HG02588 (cell line): ENCODE measurements at regions not wholly inside any gene's neighbourhood (a gene's known extent, or its start where the extent isn't known, plus 50 kb on each side); places are given as distances from the start of the nearest gene placed in this dataset.

Source experiments
- ATAC-seq: cut with Tn5 transposase; IDR thresholded peaks from one replicate; pipeline ENCODE4 v1.9.1; 2021; ENCODE audit warnings: mild to moderate bottlenecking, moderate library complexity; ENCODE audit not compliant: unreplicated experiment

DNA sequence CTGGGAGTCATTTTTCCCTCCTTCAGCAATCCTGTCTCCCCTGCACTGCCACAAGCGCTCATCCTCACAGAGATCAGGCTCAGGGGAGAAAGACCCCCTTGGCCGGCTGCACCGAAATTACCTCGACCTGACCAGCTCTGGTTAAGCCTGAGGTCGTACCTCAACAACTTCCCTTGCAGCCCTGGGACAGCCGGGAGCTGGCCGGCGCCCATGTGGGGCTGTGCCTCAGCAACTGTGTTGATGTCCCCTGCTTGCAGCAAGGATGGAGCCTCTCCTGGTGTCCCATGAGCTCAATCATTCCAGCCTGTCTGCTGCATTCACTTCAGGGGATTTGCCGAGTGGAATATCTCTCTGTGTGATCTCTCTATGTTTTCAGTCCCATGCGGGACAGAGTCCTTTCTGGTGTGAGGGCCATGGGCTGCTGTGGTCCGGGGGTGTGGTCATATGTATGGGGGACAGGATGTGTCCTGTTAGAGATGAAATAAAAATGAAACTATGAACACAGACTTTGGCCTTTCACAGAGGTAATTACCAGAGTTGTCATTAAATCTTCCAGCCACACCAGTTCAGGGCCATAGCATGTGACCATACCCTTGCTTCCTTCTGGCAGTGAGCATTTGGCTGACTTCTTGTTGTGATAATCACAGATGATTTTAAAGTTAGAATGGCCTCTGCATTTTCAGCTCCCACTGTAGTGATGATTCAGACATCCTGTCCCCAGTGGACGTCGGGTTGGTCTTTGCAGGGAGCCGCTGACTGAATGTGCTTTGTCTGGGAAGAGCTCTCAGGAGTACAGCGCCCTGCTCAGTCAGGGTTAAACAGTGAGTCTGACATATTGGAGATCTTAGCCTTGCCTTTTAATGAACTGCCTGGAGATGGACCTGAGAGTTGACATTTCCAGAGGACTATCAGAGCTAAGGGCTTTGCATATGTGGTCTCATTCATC, 405.9 kb downstream of the AACS start:
- peak; percentile 43 for ATAC-seq

DNA sequence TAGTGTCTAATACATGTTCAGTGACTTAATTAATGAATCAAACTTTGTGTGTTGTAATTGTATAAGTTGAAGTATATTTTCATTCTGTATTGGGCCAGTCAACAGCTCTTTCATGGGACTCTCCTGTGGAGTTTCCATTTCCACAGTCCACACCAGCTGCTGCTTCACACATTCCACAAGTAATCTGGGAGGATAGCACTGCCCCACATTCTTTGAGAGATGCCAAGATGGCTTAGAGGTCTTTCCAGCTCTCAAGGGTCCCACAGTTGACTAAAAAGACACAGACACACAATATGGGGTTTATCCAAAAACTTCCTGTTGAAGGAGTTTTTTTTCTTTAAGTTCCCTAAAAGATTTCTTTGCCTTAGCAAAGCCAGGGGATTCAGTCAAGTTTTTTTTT, 408.3 kb downstream of the AACS start:
- ATAC-seq = no peak

DNA sequence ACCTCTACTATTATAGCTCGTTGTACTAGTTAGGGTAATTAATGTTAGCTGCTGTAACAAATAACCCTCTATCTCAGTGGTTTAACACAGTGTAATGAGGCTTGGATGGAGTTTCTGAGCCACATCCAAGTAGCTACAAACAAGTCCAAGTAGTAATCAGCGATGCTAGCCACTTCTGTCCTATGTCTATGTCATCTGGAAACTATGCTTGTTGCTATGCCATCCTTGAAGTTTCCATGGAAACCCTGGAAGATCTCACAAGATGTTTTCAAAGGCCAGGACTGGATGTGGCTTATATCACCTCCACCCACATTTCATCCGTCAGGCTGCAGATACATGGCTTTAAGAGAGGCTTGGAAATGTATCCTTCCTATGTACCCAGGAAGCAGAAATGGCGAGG, 422.1 kb downstream of the AACS start:
- ATAC-seq = no peak

DNA sequence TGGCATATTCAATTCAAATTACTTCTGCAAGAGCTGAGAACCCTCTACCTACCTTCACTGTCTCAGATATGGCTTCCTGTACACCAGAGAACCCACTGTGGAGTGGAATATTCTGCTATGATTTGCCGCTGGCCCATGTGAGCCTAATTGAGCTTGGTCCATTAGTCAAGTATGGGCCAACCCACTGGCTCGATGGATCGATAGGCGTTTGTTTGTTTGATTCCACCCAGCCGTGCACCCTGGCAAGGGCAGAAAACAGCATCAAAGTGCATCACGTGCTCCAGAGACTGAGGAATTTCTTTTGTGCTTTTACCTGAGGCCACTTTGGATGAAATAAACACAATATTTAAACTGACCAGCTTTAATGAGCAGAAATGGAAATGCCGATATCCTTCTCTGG, 426.3 kb downstream of the AACS start:
- ATAC-seq = no peak

DNA sequence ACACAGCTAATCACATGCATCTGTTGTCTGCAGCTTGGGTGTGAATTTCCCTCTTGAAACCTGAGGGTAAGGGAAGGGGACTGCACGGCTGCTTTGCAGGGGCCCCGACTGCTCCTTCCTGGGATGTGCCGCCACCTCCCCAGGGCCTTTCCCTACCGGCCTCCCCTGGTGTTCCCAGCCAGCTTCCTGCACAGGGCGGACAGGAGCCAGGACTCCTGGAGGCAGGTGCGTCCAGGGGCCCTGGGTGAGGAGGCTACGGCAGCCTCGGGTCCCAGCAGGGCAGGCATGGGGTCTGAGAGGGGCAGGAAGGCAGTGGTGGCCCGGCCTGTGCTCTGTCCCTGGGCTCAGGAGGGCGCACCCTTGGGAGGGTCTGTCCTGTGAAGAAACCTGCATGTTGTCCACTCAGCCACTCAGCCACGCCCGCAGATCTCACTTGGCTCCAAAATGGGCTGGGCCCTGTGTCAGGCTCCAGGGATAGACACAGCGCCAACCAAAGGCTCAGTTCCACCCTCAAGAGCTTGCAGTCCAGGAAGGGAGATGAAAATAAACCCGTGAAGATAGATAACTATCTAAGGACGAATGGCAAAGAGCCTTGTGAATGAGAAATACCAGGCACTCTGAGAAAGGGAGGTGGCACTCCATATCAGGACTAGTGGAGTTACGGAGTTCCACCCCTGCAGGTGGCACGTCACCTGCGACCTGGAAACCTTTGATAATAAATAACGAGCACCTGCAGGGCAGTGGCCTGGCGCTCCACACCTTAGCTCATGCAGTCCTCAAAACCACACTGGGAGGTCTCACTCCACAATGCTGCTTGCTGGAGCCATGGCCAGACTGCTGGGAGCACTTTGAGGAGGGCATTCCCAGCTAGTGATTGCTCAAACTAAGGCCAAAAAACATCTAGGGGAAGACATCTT, 427.4 kb downstream of the AACS start:
- ATAC-seq = no peak

DNA sequence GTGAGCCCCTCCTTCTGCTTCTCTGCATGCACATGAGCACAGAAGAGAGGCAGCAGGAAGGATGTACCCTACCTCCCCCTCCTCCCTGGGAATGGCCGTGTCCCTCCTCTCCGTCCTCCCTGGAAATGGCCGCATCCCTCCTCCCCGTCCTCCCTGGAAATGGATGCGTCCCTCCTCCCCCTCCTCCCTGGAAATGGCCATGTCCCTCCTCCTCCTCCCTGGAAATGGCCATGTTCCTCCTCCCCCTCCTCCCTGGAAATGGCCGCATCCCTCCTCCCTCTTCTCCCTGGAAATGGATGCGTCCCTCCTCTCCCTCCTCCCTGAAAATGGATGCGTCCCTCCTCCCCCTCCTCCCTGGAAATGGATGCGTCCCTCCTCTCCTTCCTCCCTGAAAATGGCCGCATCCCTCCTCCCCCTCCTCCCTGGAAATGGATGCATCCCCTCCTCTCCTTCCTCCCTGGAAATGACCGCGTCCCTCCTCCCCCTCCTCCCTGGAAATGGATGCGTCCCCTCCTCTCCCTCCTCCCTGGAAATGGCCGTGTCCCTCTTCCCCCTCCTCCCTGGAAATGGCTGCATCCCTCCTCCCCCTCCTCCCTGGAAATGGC, 428.6 kb downstream of the AACS start:
- ATAC-seq = no peak

DNA sequence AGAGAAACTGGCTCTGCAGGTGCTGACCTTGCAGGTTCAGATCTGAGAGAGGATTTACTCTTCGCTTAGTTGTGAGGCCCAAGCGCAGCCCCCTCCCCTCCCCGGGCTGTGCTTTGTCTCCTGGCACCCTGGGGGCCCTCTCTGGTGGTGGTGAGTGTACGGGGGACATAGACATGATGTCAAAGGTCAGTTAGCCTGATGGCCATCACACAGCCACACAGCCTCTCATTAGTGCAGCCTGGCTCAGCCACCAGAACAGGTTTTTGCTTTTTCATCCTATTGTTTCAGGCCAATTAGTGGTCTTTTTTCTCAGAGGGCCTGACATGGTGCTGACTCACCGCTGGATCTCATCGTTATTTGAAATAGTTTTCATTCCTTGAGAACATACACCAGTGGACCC, 437.9 kb downstream of the AACS start:
- ATAC-seq = no peak

DNA sequence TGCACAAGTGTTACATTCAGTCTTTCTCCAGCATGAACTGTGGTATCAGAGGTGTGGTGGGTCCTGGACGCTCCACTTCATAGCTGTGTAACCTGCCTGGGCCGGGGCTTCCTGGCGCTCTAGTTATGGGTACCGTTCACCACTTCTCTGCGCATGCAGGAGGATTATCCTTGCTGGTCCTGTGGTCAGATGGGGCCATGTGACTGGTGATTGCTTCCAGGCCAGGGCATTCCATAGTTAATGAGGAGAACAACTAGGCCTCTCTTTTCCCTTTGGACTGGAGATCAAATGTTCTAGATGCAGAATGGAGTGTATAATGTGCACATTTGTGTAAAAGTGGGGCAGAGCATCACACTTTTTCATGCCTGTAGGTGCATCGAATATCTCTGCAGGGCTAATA, 444.0 kb downstream of the AACS start:
- no peak for ATAC-seq

DNA sequence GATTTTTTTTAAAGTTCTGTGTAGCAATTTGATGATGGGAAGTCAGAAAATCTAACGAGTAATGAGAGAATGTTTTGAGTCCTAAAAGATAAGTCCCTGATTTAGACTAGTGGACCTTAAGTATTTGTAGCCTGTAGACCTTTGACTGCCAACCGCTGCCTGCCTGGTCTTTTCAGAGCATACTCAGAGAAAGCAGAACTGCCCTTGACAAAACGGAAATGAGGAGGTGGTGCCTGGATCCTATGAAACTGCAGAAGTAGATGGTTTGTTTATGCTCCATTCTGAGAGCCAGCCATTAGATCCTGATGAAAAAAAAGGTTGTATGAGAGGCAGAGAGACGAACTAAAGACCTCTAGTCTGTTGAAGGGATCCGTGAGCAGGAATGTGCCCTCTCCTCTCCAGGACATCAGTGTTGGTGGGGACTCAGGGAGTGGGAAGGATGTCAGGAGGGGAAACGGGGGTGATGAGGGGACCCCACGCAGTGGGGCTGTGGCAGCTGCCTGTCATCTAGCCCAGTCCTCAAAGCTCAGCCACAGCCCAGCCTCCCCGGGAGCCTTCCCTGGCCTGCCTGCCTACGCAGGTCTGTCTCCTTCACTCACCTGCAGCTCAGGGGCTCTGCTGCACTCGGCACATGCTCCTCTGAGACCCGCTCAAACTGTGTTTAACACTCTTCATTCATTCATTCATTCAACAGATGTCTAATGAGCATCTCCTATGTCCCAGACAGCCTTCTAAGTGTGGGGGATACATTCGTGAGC, 447.5 kb downstream of the AACS start:
- no peak for ATAC-seq

DNA sequence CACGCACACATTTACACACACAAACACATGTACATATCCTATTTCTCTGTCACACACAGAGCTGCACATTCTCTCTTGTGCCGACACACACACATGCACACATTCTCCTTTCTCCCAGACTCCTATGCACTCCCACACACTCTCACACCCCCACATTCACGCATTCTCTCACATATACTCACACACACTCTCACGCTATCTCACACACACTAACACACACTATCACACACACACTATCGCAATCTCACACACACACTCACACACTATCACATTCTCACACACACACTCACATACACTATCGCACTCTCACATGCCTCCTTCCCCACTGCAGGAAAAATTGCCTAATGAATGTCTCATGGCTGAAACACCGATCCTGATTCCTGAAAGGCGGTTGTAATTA, 450.7 kb downstream of the AACS start:
- ATAC-seq = no peak

DNA sequence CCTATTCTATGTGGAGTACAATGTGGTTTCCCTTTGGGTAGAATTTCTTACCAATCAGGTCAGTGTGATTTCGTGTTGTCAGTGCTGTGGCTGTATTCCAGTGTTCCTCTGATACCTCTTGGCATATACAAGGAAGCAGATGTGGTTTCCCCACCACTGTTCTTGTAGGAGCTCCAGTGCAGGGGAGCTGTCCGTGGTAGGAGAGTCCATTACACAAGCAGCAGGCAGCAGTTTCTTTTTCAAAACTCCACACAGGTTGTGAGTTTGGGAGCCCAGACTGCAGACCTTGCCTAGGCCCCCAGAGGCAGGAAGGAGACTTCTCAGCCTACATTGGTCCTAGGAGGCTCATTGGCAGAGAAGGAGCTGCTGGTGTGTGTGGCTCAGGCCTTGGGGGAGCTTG, 452.8 kb downstream of the AACS start:
- ATAC-seq = no peak

DNA sequence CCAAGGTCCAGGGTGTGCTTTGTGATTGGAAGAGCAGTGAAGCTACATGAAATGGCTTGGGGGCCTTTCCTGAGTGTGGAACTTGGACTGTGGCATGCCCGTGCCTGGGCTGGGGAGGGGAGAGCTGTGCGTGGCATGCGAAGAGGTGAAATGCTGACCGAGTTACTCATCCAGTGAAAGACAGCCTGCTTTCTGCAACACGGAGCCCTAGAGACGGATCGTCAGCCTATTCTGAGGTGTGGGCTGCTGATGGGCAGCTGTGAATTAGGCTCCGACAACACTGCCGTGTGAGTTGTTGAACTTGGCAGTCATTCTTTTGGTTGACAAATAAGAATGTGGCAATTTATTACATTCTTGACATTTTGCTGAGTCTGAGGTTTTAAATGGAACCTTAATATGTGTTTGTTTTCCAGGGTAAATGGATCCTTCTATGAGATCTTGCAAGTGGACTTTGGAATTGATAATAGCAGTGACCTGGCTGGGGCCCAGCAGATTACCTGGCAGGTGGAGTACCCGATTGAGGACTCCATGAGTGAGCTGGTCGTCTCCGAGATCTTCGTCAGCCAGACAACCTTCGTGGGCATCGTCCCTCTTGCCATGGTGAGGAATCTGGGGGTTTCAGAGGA, 453.9 kb downstream of the AACS start:
- no peak for ATAC-seq

DNA sequence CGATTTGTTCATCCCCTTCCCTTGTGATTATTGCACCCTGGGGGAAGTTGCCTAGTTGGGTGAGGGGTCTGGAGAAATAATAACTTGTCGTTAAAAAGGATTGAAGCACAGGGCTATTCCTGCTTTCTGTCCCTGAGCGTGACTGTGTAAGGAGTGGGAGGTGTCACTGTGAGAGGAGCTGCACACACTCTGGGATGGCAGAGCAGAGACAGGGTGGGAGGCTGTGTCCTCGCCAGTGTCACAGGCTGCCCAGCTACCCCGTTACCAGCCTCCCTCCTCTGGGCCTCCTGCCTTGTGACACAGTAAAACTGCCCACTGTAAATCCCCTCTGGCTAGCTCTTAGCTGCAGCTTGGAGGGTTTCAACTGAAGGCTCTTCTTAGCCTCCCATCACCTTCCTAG, 460.6 kb downstream of the AACS start:
- ATAC-seq = no peak

DNA sequence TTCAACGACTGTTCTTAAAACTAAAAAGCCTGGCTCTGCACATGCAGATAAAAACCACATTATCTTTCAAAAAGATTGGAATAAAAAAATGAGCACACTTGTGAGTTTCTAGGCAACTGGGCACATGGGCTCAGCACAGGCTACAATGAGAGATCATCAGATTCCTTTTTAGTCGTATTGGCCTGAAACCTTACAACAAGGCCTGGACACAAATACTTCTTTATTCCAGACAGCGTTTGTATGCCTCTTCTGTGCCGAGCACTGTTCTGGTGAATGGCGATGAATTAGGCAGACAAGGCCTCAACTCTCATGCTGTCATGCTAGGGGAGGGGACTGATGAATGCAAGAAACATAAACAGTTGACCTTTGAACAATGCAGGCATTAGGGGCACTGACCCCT, 463.0 kb downstream of the AACS start:
- ATAC-seq = no peak

DNA sequence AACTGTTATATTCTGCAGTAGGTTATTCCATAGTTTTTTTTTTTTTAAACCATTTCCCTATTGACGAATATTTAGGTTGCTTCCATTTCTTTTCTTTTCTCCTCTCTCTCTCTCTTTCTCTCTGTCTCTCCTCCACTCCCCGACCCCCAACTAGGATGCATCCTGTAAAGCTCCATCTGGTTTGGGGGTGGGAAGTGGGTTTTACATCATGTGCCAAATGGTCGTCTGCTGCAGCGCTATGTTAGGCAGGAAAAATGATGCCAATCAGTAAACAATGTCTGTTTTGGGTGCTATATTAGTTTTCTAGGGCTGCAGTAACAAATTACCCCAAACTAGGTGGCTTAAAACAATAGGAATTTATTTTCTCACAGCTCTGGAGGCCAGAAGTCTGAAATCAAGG, 465.0 kb downstream of the AACS start:
- no peak for ATAC-seq

DNA sequence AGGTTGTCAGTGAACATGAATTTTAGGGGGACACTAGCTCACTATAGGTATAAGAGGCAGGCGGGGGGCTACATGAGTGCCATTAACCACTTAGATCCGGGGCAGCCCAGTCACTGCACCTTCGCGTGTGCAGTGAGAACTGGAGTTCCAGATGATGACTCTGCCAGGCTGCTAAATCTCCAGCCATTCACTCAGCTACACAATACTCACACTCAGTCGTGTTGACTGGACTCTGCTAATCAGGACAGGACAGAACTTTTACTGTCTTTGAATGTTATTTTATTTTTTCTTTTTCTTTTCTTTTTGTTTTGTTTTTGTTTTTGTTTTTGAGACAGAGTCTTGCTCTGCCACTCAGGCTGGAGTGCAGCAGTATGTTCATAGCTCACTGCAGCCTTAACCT, 465.6 kb downstream of the AACS start:
- no peak for ATAC-seq

DNA sequence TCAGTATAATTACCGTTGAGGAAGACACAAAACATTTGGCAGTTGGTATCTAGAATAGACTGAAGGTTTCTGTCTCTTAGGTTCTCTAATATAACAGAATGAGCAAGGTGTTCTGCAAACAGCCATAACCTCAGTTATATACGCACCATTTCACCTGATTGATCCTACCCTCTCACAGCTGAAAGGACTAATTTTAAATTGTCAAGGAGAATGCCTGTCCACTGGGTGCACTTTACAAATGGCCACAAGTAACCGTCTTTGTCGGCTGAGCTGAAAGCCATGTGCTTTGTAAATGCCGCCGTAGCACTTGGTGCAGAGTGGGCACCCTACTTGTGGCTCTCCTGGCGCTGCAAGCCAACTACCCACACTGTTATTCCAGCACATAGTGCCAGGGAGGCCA, 466.3 kb downstream of the AACS start:
- ATAC-seq = no peak

DNA sequence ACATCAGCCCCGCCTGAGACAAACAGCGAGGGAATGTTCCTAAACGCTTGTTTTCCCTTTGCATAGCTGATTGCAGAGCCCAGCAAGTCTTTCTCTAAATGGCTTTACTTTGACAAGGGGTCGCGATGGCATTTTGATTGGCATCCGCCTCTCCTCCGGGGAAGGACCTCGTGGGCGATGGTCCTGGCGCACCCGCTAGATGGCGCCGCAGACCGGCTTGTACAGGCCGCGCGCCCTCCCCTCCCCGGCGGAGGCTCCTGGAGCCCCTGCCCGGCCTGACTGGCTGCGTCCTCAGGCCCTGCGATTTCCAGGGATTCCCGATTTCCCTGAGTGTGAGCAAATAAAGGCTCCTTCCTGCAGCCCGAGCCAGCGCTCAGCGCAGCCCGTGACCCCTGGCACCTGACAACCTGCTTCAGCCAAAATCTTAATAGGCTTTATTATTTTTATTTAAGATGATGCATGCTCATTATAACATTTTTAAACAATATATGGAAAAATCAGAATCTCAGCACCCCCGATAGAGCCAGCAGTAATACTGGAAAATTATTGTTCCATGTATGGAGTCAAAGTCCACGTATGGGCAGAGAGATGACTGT, 468.3 kb downstream of the AACS start:
- ATAC-seq = peak; percentile 54

DNA sequence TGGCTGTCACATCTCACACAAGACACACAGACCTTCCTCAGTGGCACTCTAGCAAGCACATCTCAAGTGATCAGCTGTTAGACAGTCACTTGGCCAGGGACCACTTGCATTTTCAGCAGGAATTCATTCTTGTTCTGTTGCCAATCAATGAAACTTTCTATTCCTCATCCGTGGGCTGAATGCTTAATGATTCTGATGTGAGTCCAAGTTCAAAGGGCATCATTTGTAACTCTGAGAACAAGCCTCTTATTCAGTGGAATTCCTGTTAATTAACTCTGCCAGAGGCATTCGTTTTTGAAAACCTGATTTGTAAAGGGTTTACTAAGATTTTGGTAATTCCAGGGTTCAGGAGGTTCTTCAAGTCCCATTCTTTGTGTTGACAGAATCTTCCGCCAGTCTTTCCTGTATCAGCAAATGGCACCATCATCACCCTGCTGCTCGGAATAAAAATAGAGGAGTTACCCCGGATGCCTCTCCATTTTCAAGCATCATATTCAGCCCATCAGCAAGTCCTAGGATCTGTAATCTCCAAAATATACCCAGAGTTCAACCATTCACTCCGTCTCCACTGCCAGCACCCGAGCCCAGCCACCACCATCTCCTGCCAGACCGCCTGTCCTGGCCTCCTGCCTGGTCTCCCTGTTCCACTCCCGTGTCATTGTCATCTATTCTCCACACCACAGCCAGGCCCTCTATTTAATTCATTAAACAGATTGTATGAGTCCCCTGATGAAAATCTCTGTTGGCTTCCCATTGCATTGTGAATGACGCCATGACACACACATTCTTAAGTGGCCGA, 473.4 kb downstream of the AACS start:
- ATAC-seq = no peak
